T-helper 1 cell treated with Interleukin-12 subunit alpha and Interleukin-12 subunit beta and Interleukin-4 antibody, amounts not matched to agents 30 μg/mL and 1 μg/mL, for 36 hours (primary cell): ENCODE measurements at regions not wholly inside any gene's neighbourhood (a gene's known extent, or its start where the extent isn't known, plus 50 kb on each side); places are given as distances from the start of the nearest gene placed in this dataset.
"Not testable (repeated sequence)": the region's sequence is repeated elsewhere in the genome, so short reads cannot be mapped to it uniquely, and the experiment has no call there.

Source experiments
- H3K27ac Mint-ChIP-seq: one replicate; pipeline ENCODE4 v1.8.0; 2021; ENCODE audit warnings: mild to moderate bottlenecking, mixed read lengths
- H3K27me3 Mint-ChIP-seq: one replicate; pipeline ENCODE4 v1.8.0; 2021; ENCODE audit warnings: low read depth, mixed read lengths
- H3K36me3 Mint-ChIP-seq: one replicate; pipeline ENCODE4 v1.8.0; 2021; ENCODE audit warnings: low read depth, mixed read lengths
- H3K4me1 Mint-ChIP-seq: one replicate; pipeline ENCODE4 v1.8.0; 2021; ENCODE audit warnings: low read depth, mixed read lengths
- H3K4me3 Mint-ChIP-seq: one replicate; pipeline ENCODE4 v1.8.0; 2021; ENCODE audit warnings: mild to moderate bottlenecking, moderate library complexity, mixed read lengths
- H3K9me3 Mint-ChIP-seq: one replicate; pipeline ENCODE4 v1.8.0; 2021; ENCODE audit warnings: mixed read lengths

DNA sequence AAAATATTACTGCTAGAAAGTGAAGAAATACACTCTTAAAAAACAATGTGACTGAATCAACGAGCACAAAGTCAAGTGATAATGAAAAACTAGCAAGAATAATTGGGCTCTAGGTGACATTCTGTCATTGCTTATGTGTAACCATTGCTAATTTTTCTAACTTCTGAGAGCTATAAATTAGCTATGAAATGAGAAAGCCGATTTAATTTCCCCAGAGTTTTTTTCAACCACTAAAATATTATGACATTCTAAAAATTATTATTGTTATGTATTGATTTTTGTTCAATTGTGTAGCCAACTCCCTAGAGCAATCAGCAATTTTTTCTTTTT is 458.6 kb upstream of the ATXN8OS start:
- no peak overlapping the region for H3K4me3 Mint-ChIP-seq
- H3K4me1 Mint-ChIP-seq: no peaks in the 10 kb centered on the region
- H3K9me3 Mint-ChIP-seq: peaks cover 7% of the 10 kb centered on the region
- no peaks in the 10 kb centered on the region for H3K36me3 Mint-ChIP-seq
- H3K27ac Mint-ChIP-seq: no peak overlapping the region
- H3K27me3 Mint-ChIP-seq: no peaks in the 10 kb centered on the region

DNA sequence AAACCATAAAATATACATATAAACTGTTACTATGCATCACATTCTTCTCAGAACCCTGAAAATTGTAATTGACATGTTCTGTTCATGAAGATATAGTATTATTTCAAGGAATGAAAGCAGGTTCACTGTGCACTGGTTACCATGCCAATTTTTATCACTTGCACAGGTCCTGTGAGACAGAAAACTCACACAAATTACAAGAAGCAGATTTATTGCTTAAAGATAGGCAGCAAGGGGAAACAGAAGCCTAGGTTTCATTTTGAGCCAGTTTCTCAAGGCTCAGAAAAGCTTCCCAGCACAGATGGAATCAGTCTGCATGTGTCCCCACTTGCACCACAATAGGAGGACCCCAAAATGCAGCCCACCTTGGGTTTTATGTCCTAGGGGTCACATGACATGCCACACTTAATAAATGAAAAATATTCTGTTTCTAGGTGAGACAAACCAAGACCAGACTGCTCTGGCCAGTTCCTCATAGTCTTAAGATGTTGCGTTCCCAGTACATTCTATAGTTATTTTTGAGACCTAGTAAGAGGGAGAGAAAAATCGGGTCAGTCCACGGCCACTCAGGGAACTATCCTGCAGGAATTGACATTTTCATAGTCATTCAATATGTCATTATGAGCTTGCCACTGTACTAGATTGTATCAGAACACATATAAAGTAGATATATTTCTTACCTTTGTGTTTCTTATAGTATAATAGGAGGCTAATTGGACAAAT is 459.1 kb upstream of the ATXN8OS start:
- Mint-ChIP-seq H3K27me3 (no peaks in the 10 kb centered on the region), H3K4me1 (no peaks in the 10 kb centered on the region), H3K9me3 (peaks cover 9% of the 10 kb centered on the region), H3K36me3 (no peaks in the 10 kb centered on the region), H3K4me3 (no peak overlapping the region), H3K27ac (no peak overlapping the region)

GRCh38 chr13:69644447-69644846 is 463.2 kb upstream of the ATXN8OS start:
- Mint-ChIP-seq H3K27me3 (no peaks in the 10 kb centered on the region), H3K9me3 (peaks cover 5% of the 10 kb centered on the region), H3K4me1 (no peaks in the 10 kb centered on the region), H3K4me3 (no peak overlapping the region), H3K27ac (no peak overlapping the region), H3K36me3 (no peaks in the 10 kb centered on the region)

DNA sequence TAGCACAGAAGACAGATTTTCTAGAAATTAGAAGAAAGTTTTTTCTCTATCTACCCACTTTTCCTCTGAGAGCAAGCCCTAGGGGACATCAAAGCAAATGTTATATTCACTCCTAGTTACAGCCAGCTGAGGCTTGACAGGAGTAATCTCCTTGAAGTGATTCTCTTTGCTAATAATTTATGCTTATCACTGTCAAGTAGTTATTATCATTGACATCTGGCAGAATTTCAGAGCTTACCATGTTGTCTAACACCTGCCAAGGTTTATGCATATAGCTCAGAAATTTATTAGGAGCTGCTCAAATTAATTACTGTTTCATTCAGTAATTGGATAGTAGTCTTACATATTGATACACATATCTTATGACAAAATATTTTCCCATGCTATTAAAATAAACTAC is 465.9 kb upstream of the ATXN8OS start:
- H3K9me3 Mint-ChIP-seq: peaks cover 23% of the 10 kb centered on the region
- H3K4me3 Mint-ChIP-seq: no peak overlapping the region
- no peak overlapping the region for H3K27ac Mint-ChIP-seq
- H3K4me1 Mint-ChIP-seq: no peaks in the 10 kb centered on the region
- H3K27me3 Mint-ChIP-seq: no peaks in the 10 kb centered on the region
- no peaks in the 10 kb centered on the region for H3K36me3 Mint-ChIP-seq

- Mint-ChIP-seq H3K4me3 (no peak overlapping the region), H3K9me3 (peaks cover 7% of the 10 kb centered on the region), H3K36me3 (no peaks in the 10 kb centered on the region)
These were observed 474.6 kb upstream of the ATXN8OS start for GRCh38 chr13:69633044-69633443.

DNA sequence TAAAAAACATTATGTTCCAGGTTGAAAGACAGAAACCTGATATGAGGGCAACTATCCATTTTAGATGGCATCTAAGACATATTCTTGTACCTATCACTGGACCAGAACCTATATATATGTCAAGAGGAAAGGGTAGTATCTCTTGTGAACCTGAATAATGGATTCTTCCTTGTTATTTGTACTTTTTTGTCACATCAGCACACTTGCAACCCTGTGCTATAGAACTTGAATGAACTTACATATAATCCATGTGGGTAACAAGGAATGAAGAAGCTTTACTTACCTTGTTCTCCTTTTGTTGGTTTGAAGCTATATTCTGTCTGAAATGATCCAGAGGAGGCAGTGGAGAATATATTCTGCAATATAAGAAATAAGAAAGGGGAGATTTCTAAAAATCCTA is 483.7 kb upstream of the ATXN8OS start:
- H3K36me3 Mint-ChIP-seq: no peaks in the 10 kb centered on the region
- peaks cover 17% of the 10 kb centered on the region for H3K9me3 Mint-ChIP-seq
- H3K4me3 Mint-ChIP-seq: no peak overlapping the region
- no peaks in the 10 kb centered on the region for H3K4me1 Mint-ChIP-seq
- no peak overlapping the region for H3K27ac Mint-ChIP-seq
- H3K27me3 Mint-ChIP-seq: no peaks in the 10 kb centered on the region

More at GRCh38 chr13:69633044-69633443, 474.6 kb upstream of the ATXN8OS start:
- H3K27me3 Mint-ChIP-seq: no peaks in the 10 kb centered on the region
- no peak overlapping the region for H3K27ac Mint-ChIP-seq
- no peaks in the 10 kb centered on the region for H3K4me1 Mint-ChIP-seq

GRCh38 chr13:69619651-69620050 is 488.0 kb upstream of the ATXN8OS start:
- no peak overlapping the region for H3K27ac Mint-ChIP-seq
- peaks cover 13% of the 10 kb centered on the region for H3K9me3 Mint-ChIP-seq
- no peak overlapping the region for H3K4me3 Mint-ChIP-seq

DNA sequence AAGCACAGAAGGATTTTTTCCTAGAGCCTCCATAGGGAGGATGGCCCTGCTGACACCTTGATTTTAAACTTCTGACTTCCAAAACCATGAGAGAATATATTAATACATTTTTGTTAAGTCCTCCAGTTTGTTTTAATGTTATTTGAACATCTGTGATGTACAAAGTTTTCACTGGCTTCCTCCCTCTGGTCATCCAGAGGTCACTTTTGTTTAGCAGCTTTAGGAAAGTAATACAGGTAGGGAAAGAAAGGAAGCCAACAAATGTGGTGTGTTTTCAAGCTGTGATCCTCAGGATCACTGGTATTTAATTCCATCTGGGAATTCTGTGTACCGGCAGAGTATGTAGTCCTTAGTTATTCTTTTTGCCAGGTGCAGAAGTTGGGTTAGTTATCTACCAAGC is 488.8 kb upstream of the ATXN8OS start:
- no peak overlapping the region for H3K4me3 Mint-ChIP-seq
- no peaks in the 10 kb centered on the region for H3K36me3 Mint-ChIP-seq
- H3K4me1 Mint-ChIP-seq: no peaks in the 10 kb centered on the region
- H3K9me3 Mint-ChIP-seq: peaks cover 13% of the 10 kb centered on the region
- H3K27ac Mint-ChIP-seq: no peak overlapping the region
- H3K27me3 Mint-ChIP-seq: no peaks in the 10 kb centered on the region

More at GRCh38 chr13:69619651-69620050, 488.0 kb upstream of the ATXN8OS start:
- Mint-ChIP-seq H3K36me3 (no peaks in the 10 kb centered on the region), H3K27me3 (no peaks in the 10 kb centered on the region), H3K4me1 (no peaks in the 10 kb centered on the region)

- no peaks in the 10 kb centered on the region for H3K4me1 Mint-ChIP-seq
- no peak overlapping the region for H3K4me3 Mint-ChIP-seq
- no peaks in the 10 kb centered on the region for H3K36me3 Mint-ChIP-seq
- no peak overlapping the region for H3K27ac Mint-ChIP-seq
- no peaks in the 10 kb centered on the region for H3K27me3 Mint-ChIP-seq
- H3K9me3 Mint-ChIP-seq: peaks cover 13% of the 10 kb centered on the region
These were observed 489.2 kb upstream of the ATXN8OS start for GRCh38 chr13:69618393-69618792.

GRCh38 chr13:69617587-69617986 is 490.0 kb upstream of the ATXN8OS start:
- Mint-ChIP-seq H3K36me3 (no peaks in the 10 kb centered on the region), H3K27me3 (no peaks in the 10 kb centered on the region), H3K27ac (no peak overlapping the region), H3K4me1 (no peaks in the 10 kb centered on the region), H3K9me3 (peaks cover 13% of the 10 kb centered on the region), H3K4me3 (no peak overlapping the region)

- H3K27ac Mint-ChIP-seq: no peak overlapping the region
- no peaks in the 10 kb centered on the region for H3K36me3 Mint-ChIP-seq
- H3K27me3 Mint-ChIP-seq: no peaks in the 10 kb centered on the region
- H3K9me3 Mint-ChIP-seq: peaks cover 13% of the 10 kb centered on the region
- H3K4me3 Mint-ChIP-seq: no peak overlapping the region
- H3K4me1 Mint-ChIP-seq: no peaks in the 10 kb centered on the region
These were observed 491.2 kb upstream of the ATXN8OS start for GRCh38 chr13:69616396-69616795.

- peaks cover 14% of the 10 kb centered on the region for H3K9me3 Mint-ChIP-seq
- not testable (repeated sequence) for H3K27me3 Mint-ChIP-seq, H3K4me3 Mint-ChIP-seq, H3K27ac Mint-ChIP-seq, H3K36me3 Mint-ChIP-seq, H3K4me1 Mint-ChIP-seq
These were observed 492.6 kb upstream of the ATXN8OS start for GRCh38 chr13:69615055-69615454.

- H3K27ac Mint-ChIP-seq: no peak overlapping the region
- H3K36me3 Mint-ChIP-seq: no peaks in the 10 kb centered on the region
- peaks cover 10% of the 10 kb centered on the region for H3K9me3 Mint-ChIP-seq
- H3K4me3 Mint-ChIP-seq: no peak overlapping the region
- H3K4me1 Mint-ChIP-seq: no peaks in the 10 kb centered on the region
- no peaks in the 10 kb centered on the region for H3K27me3 Mint-ChIP-seq
These were observed 502.9 kb upstream of the ATXN8OS start for GRCh38 chr13:69604698-69605097.

- no peak overlapping the region for H3K4me3 Mint-ChIP-seq
- no peaks in the 10 kb centered on the region for H3K4me1 Mint-ChIP-seq
- no peak overlapping the region for H3K27ac Mint-ChIP-seq
- peaks cover 10% of the 10 kb centered on the region for H3K9me3 Mint-ChIP-seq
- H3K36me3 Mint-ChIP-seq: no peaks in the 10 kb centered on the region
- no peaks in the 10 kb centered on the region for H3K27me3 Mint-ChIP-seq
These were observed 504.3 kb upstream of the ATXN8OS start for GRCh38 chr13:69603144-69603853.

- H3K9me3 Mint-ChIP-seq: peaks cover 6% of the 10 kb centered on the region
- no peaks in the 10 kb centered on the region for H3K4me1 Mint-ChIP-seq
- no peak overlapping the region for H3K27ac Mint-ChIP-seq
- no peak overlapping the region for H3K4me3 Mint-ChIP-seq
- no peaks in the 10 kb centered on the region for H3K27me3 Mint-ChIP-seq
- no peaks in the 10 kb centered on the region for H3K36me3 Mint-ChIP-seq
These were observed 506.0 kb upstream of the ATXN8OS start for GRCh38 chr13:69601661-69602060.
